ENCODE measurements at regions not wholly inside any gene's neighbourhood (a gene's known extent, or its start where the extent isn't known, plus 50 kb on each side); places are given as distances from the start of the nearest gene placed in this dataset.

DNA sequence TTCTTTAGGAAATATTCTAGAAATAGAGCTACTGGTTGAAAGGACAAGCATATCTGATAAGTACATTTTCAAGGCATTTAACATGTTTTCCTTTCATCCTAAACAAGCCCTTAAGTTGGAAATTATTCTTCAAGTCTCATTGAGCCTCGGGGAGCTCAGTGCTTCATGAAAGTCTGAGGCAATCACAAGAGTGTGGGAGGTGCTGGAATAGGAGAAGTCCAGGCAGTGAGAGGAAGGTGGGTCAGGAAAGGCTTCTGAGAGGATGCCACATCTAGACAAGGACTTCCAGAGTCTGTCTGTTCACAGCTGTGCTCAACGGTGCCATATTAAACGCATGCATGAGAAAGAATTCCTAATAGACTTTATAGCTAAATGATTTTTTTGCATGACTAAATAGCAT is 69.8 kb downstream of the CD83 start:
- ChIA-PET CTCF (no interaction called here), POLR2A (no interaction called here)
- TF ChIP-seq, protein P1, sequence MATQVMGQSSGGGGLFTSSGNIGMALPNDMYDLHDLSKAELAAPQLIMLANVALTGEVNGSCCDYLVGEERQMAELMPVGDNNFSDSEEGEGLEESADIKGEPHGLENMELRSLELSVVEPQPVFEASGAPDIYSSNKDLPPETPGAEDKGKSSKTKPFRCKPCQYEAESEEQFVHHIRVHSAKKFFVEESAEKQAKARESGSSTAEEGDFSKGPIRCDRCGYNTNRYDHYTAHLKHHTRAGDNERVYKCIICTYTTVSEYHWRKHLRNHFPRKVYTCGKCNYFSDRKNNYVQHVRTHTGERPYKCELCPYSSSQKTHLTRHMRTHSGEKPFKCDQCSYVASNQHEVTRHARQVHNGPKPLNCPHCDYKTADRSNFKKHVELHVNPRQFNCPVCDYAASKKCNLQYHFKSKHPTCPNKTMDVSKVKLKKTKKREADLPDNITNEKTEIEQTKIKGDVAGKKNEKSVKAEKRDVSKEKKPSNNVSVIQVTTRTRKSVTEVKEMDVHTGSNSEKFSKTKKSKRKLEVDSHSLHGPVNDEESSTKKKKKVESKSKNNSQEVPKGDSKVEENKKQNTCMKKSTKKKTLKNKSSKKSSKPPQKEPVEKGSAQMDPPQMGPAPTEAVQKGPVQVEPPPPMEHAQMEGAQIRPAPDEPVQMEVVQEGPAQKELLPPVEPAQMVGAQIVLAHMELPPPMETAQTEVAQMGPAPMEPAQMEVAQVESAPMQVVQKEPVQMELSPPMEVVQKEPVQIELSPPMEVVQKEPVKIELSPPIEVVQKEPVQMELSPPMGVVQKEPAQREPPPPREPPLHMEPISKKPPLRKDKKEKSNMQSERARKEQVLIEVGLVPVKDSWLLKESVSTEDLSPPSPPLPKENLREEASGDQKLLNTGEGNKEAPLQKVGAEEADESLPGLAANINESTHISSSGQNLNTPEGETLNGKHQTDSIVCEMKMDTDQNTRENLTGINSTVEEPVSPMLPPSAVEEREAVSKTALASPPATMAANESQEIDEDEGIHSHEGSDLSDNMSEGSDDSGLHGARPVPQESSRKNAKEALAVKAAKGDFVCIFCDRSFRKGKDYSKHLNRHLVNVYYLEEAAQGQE (IDR thresholded peaks at IDR 0.05; ENCODE audit: insufficient read depth in 1 of 2, low read depth in 2 of 2, low read length in 1 of 2), result no peak
- TF ChIP-seq SIN3A (IDR thresholded peaks at IDR 0.05; ENCODE audit: borderline replicate concordance, insufficient read depth, low read depth, low read length) (no peak), TCF7L2 (IDR thresholded peaks at IDR 0.05; ENCODE audit: low read depth, low read length) (no peak), POLR2AphosphoS5 (IDR thresholded peaks at IDR 0.05; ENCODE audit: low read depth, low read length) (no peak)
- TF ChIP-seq, protein P2, sequence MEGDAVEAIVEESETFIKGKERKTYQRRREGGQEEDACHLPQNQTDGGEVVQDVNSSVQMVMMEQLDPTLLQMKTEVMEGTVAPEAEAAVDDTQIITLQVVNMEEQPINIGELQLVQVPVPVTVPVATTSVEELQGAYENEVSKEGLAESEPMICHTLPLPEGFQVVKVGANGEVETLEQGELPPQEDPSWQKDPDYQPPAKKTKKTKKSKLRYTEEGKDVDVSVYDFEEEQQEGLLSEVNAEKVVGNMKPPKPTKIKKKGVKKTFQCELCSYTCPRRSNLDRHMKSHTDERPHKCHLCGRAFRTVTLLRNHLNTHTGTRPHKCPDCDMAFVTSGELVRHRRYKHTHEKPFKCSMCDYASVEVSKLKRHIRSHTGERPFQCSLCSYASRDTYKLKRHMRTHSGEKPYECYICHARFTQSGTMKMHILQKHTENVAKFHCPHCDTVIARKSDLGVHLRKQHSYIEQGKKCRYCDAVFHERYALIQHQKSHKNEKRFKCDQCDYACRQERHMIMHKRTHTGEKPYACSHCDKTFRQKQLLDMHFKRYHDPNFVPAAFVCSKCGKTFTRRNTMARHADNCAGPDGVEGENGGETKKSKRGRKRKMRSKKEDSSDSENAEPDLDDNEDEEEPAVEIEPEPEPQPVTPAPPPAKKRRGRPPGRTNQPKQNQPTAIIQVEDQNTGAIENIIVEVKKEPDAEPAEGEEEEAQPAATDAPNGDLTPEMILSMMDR (IDR thresholded peaks at IDR 0.05), result no peak
- Histone ChIP-seq H3K4me3 (ENCODE audit: low read depth in 2 of 2, low read length in 2 of 2) (no peak overlapping the region), H3K36me3 (ENCODE audit: control insufficient read depth, insufficient read depth, low read length) (no peaks in the 10 kb centered on the region), H3K4me1 (ENCODE audit: control insufficient read depth, insufficient read depth, low read length) (no peaks in the 10 kb centered on the region), H3K27me3 (ENCODE audit: control insufficient read depth, insufficient read depth, low read length) (peaks cover 6% of the 10 kb centered on the region; the same call in 1 of the 2 replicates), H3K27ac (ENCODE audit: low read length) (no peak overlapping the region), H3K9me3 (ENCODE audit: control insufficient read depth, insufficient read depth, low read depth, low read length) (no peaks in the 10 kb centered on the region)
- no TSS peak for BruUV-seq (replicated peaks)
- intact Hi-C loops (cut with micrococcal nuclease; ENCODE audit: unreplicated experiment) (no loop called here), in situ Hi-C loops (cut with HindIII; ENCODE audit: low pct_unique_long_range_greater_than_20kb, low sequenced_read_pairs) (no loop called here)
- ATAC-seq (no peak), DNase-seq (ENCODE audit: low read depth, low spot score) (no peak)

DNA sequence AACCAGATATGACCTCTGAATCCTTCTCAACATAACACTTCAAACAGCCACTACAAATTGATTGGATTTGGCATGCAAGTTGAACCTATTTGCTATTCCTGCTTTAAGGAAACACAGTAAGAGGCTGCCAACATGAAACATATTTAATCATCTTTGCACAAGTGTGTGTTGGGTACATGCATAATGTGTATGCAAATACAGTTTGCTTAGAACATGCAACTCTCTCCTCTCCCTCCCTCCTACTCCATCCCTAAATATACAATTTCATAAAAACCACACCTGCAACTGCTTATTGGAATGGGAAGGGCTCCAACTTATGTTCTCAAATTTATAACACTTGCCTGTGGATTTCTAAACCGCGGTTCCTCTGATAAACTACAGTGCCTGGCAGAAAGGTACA is 71.5 kb downstream of the CD83 start:
- no peaks in the 10 kb centered on the region for H3K36me3 ChIP-seq (ENCODE audit: control insufficient read depth, insufficient read depth, low read length)
- intact Hi-C loops (cut with micrococcal nuclease; ENCODE audit: unreplicated experiment) (no loop called here), in situ Hi-C loops (cut with HindIII; ENCODE audit: low pct_unique_long_range_greater_than_20kb, low sequenced_read_pairs) (no loop called here)
- no peaks in the 10 kb centered on the region for H3K9me3 ChIP-seq (ENCODE audit: control insufficient read depth, insufficient read depth, low read depth, low read length)
- ATAC-seq (no peak), DNase-seq (ENCODE audit: low read depth, low spot score) (no peak)
- no peak overlapping the region for H3K27ac ChIP-seq (ENCODE audit: low read length)
- ChIA-PET CTCF (no interaction called here), POLR2A (no interaction called here)
- H3K4me3 ChIP-seq (ENCODE audit: low read depth in 2 of 2, low read length in 2 of 2), result no peak overlapping the region
- no peak for TF ChIP-seq POLR2AphosphoS5 (IDR thresholded peaks at IDR 0.05; ENCODE audit: low read depth, low read length)
- TF ChIP-seq, protein P2 (IDR thresholded peaks at IDR 0.05), result no peak
- no peak for TF ChIP-seq TCF7L2 (IDR thresholded peaks at IDR 0.05; ENCODE audit: low read depth, low read length)
- no peak for TF ChIP-seq SIN3A (IDR thresholded peaks at IDR 0.05; ENCODE audit: borderline replicate concordance, insufficient read depth, low read depth, low read length)
- TF ChIP-seq, protein P1 (IDR thresholded peaks at IDR 0.05; ENCODE audit: insufficient read depth in 1 of 2, low read depth in 2 of 2, low read length in 1 of 2), result no peak
- peaks cover 7% of the 10 kb centered on the region; the same call in 1 of the 2 replicates for H3K27me3 ChIP-seq (ENCODE audit: control insufficient read depth, insufficient read depth, low read length)
- H3K4me1 ChIP-seq (ENCODE audit: control insufficient read depth, insufficient read depth, low read length), result no peaks in the 10 kb centered on the region
- BruUV-seq (replicated peaks), result no TSS peak
